Prostate gland (tissue), 2 donors: ENCODE measurements at regions not wholly inside any gene's neighbourhood (a gene's known extent, or its start where the extent isn't known, plus 50 kb on each side); places are given as distances from the start of the nearest gene placed in this dataset.

Source experiments
- DNase-seq: peaks from one replicate; pipeline ENCODE4 v3.0.0-alpha.2; 2019; ENCODE audit warnings: low spot score
- H3K27ac ChIP-seq, 2 donors: fragments of 200-600 bp; sonication (generic); 2 replicates each; pipeline ENCODE4 v1.5.1; 2017 to 2019
- H3K27me3 ChIP-seq: fragments of 200-600 bp; sonication (generic); replicated peaks from 2 replicates; pipeline ENCODE4 v1.5.1; 2019; ENCODE audit not compliant: insufficient read depth
- H3K36me3 ChIP-seq, 2 donors: fragments of 200-600 bp; sonication (generic); 1 replicate in 1 of 2; 2 replicates in 1 of 2; pipeline versions ENCODE4 v1.5.1 to v1.8.1; 2017 to 2019
- H3K4me1 ChIP-seq: fragments of 200-600 bp; sonication (generic); replicated peaks from 2 replicates; pipeline ENCODE4 v1.5.1; 2019
- H3K4me3 ChIP-seq, 2 donors: fragments of 200-600 bp; sonication (generic); 2 replicates each; pipeline ENCODE4 v1.5.1; 2017 to 2019
- H3K9me3 ChIP-seq: fragments of 200-600 bp; sonication (generic); 2 replicates; pipeline ENCODE4 v1.5.1; 2017
- CTCF ChIP-seq, 4 experiments: fragments of 200-600 bp in 2 of 4; fragments of 450-650 bp in 2 of 4; sonication (generic) in 2 of 4; IDR thresholded peaks; 1 replicate in 3 of 4; 2 replicates in 1 of 4; pipeline ENCODE4 v1.5.1; 2016 to 2019; ENCODE audit warnings: antibody characterized with exemption in 4 of 4, mild to moderate bottlenecking in 2 of 4, moderate library complexity in 2 of 4
- POLR2A ChIP-seq: fragments of 450-650 bp; IDR thresholded peaks from one replicate; pipeline ENCODE4 v1.6.1; 2016; ENCODE audit warnings: antibody characterized with exemption, mild to moderate bottlenecking
- POLR2AphosphoS5 ChIP-seq: sonication (generic); formaldehyde crosslinking; IDR thresholded peaks from one replicate; pipeline ENCODE4 v1.6.1; 2017; ENCODE audit warnings: antibody characterized with exemption
- WGBS: methylation state at CpG from one replicate; pipeline ENCODE4 v1.1.5; 2018; 5-methylcytosine and 5-hydroxymethylcytosine counted together
- intact Hi-C: fragments of 100-400 bp; cut with DNase I; formaldehyde crosslinking; loops from one replicate; pipeline ENCODE4 v1.14.2; 2022

- no peak for TF ChIP-seq POLR2AphosphoS5
- TF ChIP-seq CTCF (IDR thresholded peaks at IDR 0.05): no peak
- no peak for TF ChIP-seq POLR2A
- Histone ChIP-seq H3K4me3 (no peak overlapping the region), H3K4me1 (no peaks in the 10 kb centered on the region), H3K9me3 (no peaks in the 10 kb centered on the region), H3K27ac (no peak overlapping the region), H3K27me3 (no peaks in the 10 kb centered on the region), H3K36me3 (no peaks in the 10 kb centered on the region)
- 93% methylated on average over 5 of the region's 5 CpGs for WGBS
- no peak for DNase-seq
- intact Hi-C loops: no loop called here
Measured at GRCh38 chr1:181175955-181176354, 87.5 kb downstream of the IER5 start.

GRCh38 chr1:181178241-181178879 is 89.9 kb downstream of the IER5 start:
- no peak for TF ChIP-seq POLR2AphosphoS5
- no peak for TF ChIP-seq CTCF (IDR thresholded peaks at IDR 0.05)
- TF ChIP-seq POLR2A: no peak
- no peaks in the 10 kb centered on the region for H3K4me1 ChIP-seq
- intact Hi-C loops: no loop called here
- no peak overlapping the region for H3K27ac ChIP-seq
- H3K36me3 ChIP-seq: no peaks in the 10 kb centered on the region
- no peak for DNase-seq
- H3K9me3 ChIP-seq: no peaks in the 10 kb centered on the region
- WGBS: 48% methylated on average over 9 of the region's 9 CpGs
- H3K4me3 ChIP-seq: no peak overlapping the region
- H3K27me3 ChIP-seq: no peaks in the 10 kb centered on the region

GRCh38 chr1:181179279-181179986 is 90.9 kb downstream of the IER5 start:
- no peak overlapping the region for H3K27ac ChIP-seq
- WGBS: 65% methylated on average over 10 of the region's 10 CpGs
- DNase-seq: no peak
- H3K9me3 ChIP-seq: no peaks in the 10 kb centered on the region
- TF ChIP-seq CTCF (IDR thresholded peaks at IDR 0.05): no peak
- no peak for TF ChIP-seq POLR2A
- no peak for TF ChIP-seq POLR2AphosphoS5
- no peaks in the 10 kb centered on the region for H3K36me3 ChIP-seq
- H3K4me1 ChIP-seq: no peaks in the 10 kb centered on the region
- H3K4me3 ChIP-seq: no peak overlapping the region
- intact Hi-C loops: no loop called here
- H3K27me3 ChIP-seq: no peaks in the 10 kb centered on the region

- Histone ChIP-seq H3K36me3 (no peaks in the 10 kb centered on the region), H3K9me3 (no peaks in the 10 kb centered on the region), H3K27me3 (no peaks in the 10 kb centered on the region), H3K27ac (no peak overlapping the region), H3K4me3 (no peak overlapping the region), H3K4me1 (no peaks in the 10 kb centered on the region)
- no peak for DNase-seq
- intact Hi-C loops: no loop called here
- TF ChIP-seq CTCF (IDR thresholded peaks at IDR 0.05) (no peak), POLR2AphosphoS5 (no peak), POLR2A (no peak)
- 12% methylated on average over 6 of the region's 6 CpGs for WGBS
Measured at GRCh38 chr1:181179987-181180365, 91.5 kb downstream of the IER5 start.
